ENCODE measurements at regions not wholly inside any gene's neighbourhood (a gene's known extent, or its start where the extent isn't known, plus 50 kb on each side); places are given as distances from the start of the nearest gene placed in this dataset.

- TF ChIP-seq TAF1 (IDR thresholded peaks at IDR 0.05; ENCODE audit: low read depth): no peak
- TF ChIP-seq MAX (IDR thresholded peaks at IDR 0.05): no peak
- no peak for TF ChIP-seq RAD21 (IDR thresholded peaks at IDR 0.05; ENCODE audit: low read depth)
- TF ChIP-seq CREB1 (IDR thresholded peaks at IDR 0.05; ENCODE audit: low read depth): no peak
- TF ChIP-seq YY1 (IDR thresholded peaks at IDR 0.05; ENCODE audit: low read depth): no peak
- TF ChIP-seq NFIC (IDR thresholded peaks at IDR 0.05): no peak
- no peak for TF ChIP-seq EP300 (IDR thresholded peaks at IDR 0.05; ENCODE audit: borderline replicate concordance)
- TF ChIP-seq USF1 (IDR thresholded peaks at IDR 0.05): no peak
- no peak for TF ChIP-seq TEAD4 (IDR thresholded peaks at IDR 0.05)
- TF ChIP-seq CEBPB (IDR thresholded peaks at IDR 0.05): no peak
- TF ChIP-seq, protein P1, sequence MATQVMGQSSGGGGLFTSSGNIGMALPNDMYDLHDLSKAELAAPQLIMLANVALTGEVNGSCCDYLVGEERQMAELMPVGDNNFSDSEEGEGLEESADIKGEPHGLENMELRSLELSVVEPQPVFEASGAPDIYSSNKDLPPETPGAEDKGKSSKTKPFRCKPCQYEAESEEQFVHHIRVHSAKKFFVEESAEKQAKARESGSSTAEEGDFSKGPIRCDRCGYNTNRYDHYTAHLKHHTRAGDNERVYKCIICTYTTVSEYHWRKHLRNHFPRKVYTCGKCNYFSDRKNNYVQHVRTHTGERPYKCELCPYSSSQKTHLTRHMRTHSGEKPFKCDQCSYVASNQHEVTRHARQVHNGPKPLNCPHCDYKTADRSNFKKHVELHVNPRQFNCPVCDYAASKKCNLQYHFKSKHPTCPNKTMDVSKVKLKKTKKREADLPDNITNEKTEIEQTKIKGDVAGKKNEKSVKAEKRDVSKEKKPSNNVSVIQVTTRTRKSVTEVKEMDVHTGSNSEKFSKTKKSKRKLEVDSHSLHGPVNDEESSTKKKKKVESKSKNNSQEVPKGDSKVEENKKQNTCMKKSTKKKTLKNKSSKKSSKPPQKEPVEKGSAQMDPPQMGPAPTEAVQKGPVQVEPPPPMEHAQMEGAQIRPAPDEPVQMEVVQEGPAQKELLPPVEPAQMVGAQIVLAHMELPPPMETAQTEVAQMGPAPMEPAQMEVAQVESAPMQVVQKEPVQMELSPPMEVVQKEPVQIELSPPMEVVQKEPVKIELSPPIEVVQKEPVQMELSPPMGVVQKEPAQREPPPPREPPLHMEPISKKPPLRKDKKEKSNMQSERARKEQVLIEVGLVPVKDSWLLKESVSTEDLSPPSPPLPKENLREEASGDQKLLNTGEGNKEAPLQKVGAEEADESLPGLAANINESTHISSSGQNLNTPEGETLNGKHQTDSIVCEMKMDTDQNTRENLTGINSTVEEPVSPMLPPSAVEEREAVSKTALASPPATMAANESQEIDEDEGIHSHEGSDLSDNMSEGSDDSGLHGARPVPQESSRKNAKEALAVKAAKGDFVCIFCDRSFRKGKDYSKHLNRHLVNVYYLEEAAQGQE (IDR thresholded peaks at IDR 0.05; ENCODE audit: low read depth): no peak
- no peak for TF ChIP-seq FOXM1 (IDR thresholded peaks at IDR 0.05; ENCODE audit: borderline replicate concordance, low read depth)
- no peak for TF ChIP-seq TCF12 (IDR thresholded peaks at IDR 0.05; ENCODE audit: low read depth)
Measured at GRCh38 chr15:91699741-91700140, 153.8 kb upstream of the SLCO3A1 start.
